Psoas muscle (tissue), 7 donors: ENCODE measurements at regions not wholly inside any gene's neighbourhood (a gene's known extent, or its start where the extent isn't known, plus 50 kb on each side); places are given as distances from the start of the nearest gene placed in this dataset.

Source experiments
- ATAC-seq, 4 donors: fragments of 200-7000 bp; cut with Tn5 transposase; one replicate each; pipeline ENCODE4 v1.9.1; 2020; ENCODE audit warnings: moderate library complexity in 3 of 4, mild to moderate bottlenecking in 2 of 4
- DNase-seq, 2 donors: peaks; one replicate each; pipeline ENCODE4 v3.0.0-alpha.2; 2020
- H3K27ac ChIP-seq: fragments of 200-600 bp; one replicate; pipeline ENCODE4 v1.8.0; 2022
- H3K27me3 ChIP-seq, 3 donors: fragments of 200-600 bp in 1 of 3; one replicate each; pipeline versions ENCODE4 v1.6.1 to v1.8.0; 2013 to 2022; ENCODE audit warnings: low read length in 2 of 3, mild to moderate bottlenecking in 2 of 3, moderate library complexity in 1 of 3; ENCODE audit not compliant: insufficient read depth in 3 of 3
- H3K36me3 ChIP-seq, 2 donors: fragments of 200-600 bp in 1 of 2; one replicate each; pipeline versions ENCODE4 v1.6.1 to v1.8.0; 2013 to 2022; ENCODE audit warnings: low read depth in 1 of 2, mild to moderate bottlenecking in 1 of 2, moderate library complexity in 1 of 2; ENCODE audit not compliant: insufficient read depth in 1 of 2
- H3K4me1 ChIP-seq: fragments of 200-600 bp; one replicate; pipeline ENCODE4 v1.8.0; 2022
- H3K4me3 ChIP-seq: fragments of 200-600 bp; one replicate; pipeline ENCODE4 v1.8.0; 2022; ENCODE audit warnings: mild to moderate bottlenecking
- H3K9me3 ChIP-seq: fragments of 200-600 bp; one replicate; pipeline ENCODE4 v1.8.0; 2022
- CTCF ChIP-seq: fragments of 200-600 bp; IDR thresholded peaks from one replicate; pipeline ENCODE4 v1.8.0; 2022; ENCODE audit warnings: antibody characterized with exemption
- WGBS, 3 donors: extraction: QIAGEN DNeasy Blood & Tissue Kit; methylation state at CpG; one replicate each; pipeline versions ENCODE4 v1.1.6 to v1.1.7; 2013; 5-methylcytosine and 5-hydroxymethylcytosine counted together
- intact Hi-C, 2 donors: fragments of 100-400 bp; cut with DNase I; formaldehyde crosslinking; loops; one replicate each; pipeline versions ENCODE4 v1.11.0 to v1.14.2; 2022
- donor health status: healthy with polysubstance abuse.
- donor health status: DM: no; HTN: no; CAD: no; lungs with moderate emphysema.
- donor health status: Bipolar disorder and iron deficiency.
- donor health status: healthy.
- donor health status: DM: yes; HTN: yes; CAD: no.
- donor health status: DM: no; HTN: no; CAD: no.
- donor health status: DM: yes; HTN: yes; CAD: no.

GRCh38 chr7:40959955-40960354, 742.9 kb downstream of the INHBA start:
- no peak for TF ChIP-seq CTCF
- Histone ChIP-seq H3K27ac (no peak overlapping the region), H3K9me3 (no peaks in the 10 kb centered on the region), H3K4me3 (no peak overlapping the region), H3K4me1 (no peaks in the 10 kb centered on the region), H3K36me3 (no peaks in the 10 kb centered on the region), H3K27me3 (no peaks in the 10 kb centered on the region)
- DNase-seq = no peak
- WGBS, 3 donors = 73 to 83% (median 75%) methylated on average over 1 of the region's 1 CpG
- intact Hi-C loops = no loop called here
- ATAC-seq = no peak

DNA sequence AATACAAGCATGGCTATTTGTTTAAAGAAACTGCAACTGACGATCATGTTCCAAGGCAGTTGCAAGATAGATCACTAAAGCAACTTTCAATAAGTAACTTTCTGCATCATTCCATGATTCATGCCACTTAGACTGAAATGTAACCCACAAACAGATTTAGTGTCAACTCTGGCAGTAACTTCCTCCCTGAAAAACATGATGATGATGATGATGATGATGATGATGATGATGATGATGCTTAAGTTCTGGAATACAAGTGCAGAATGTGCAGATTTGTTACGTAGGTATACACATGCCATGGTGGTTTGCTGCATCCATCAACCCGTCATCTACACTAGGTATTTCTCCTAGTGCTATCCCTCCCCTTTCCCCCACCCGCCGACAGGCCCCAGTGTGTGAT, 754.7 kb downstream of the INHBA start:
- no peak for TF ChIP-seq CTCF
- no peak for ATAC-seq
- no peak overlapping the region for H3K27ac ChIP-seq
- no peaks in the 10 kb centered on the region for H3K4me1 ChIP-seq
- intact Hi-C loops = no loop called here
- 92 to 97% (median 94%) methylated on average over 4 to 5 of the region's 5 CpGs for WGBS, 3 donors
- H3K9me3 ChIP-seq = peaks cover 14% of the 10 kb centered on the region
- H3K27me3 ChIP-seq = no peaks in the 10 kb centered on the region
- DNase-seq = no peak
- H3K4me3 ChIP-seq = no peak overlapping the region
- no peaks in the 10 kb centered on the region for H3K36me3 ChIP-seq

DNA sequence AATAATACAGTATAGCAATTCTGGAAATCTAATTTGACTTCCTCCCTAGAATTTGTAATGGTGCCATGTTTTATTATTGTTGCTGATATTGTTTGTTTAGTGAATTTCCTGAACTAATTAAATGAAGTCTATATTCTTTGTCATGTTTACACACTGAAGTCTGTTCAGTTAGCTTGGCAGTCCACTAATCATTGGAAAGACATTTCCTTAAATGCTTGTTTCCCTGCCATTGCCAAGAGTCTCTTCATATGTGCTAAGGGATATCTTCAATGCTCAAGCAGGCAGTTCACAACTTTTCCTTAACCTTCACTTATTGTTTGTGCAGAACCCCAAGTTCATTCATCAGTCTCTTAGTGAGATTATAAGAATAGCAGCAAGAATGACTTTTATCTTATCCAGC, 755.3 kb downstream of the INHBA start:
- intact Hi-C loops = no loop called here
- TF ChIP-seq CTCF = no peak
- no peaks in the 10 kb centered on the region for H3K4me1 ChIP-seq

GRCh38 chr7:40946549-40946948, 756.3 kb downstream of the INHBA start:
- intact Hi-C loops = no loop called here
- no peak overlapping the region for H3K27ac ChIP-seq
- H3K4me1 ChIP-seq = no peaks in the 10 kb centered on the region
- H3K27me3 ChIP-seq = no peaks in the 10 kb centered on the region
- H3K36me3 ChIP-seq = no peaks in the 10 kb centered on the region
- TF ChIP-seq CTCF = no peak
- H3K4me3 ChIP-seq = no peak overlapping the region
- 81 to 97% (median 94%) methylated on average over 1 of the region's 1 CpG for WGBS, 3 donors
- no peak for DNase-seq
- no peak for ATAC-seq
- H3K9me3 ChIP-seq = peaks cover 14% of the 10 kb centered on the region

More for the DNA sequence above, 755.3 kb downstream of the INHBA start:
- no peak for ATAC-seq
- H3K27ac ChIP-seq = no peak overlapping the region
- no peaks in the 10 kb centered on the region for H3K27me3 ChIP-seq
- DNase-seq = no peak
- peaks cover 14% of the 10 kb centered on the region for H3K9me3 ChIP-seq
- H3K4me3 ChIP-seq = no peak overlapping the region
- no peaks in the 10 kb centered on the region for H3K36me3 ChIP-seq

DNA sequence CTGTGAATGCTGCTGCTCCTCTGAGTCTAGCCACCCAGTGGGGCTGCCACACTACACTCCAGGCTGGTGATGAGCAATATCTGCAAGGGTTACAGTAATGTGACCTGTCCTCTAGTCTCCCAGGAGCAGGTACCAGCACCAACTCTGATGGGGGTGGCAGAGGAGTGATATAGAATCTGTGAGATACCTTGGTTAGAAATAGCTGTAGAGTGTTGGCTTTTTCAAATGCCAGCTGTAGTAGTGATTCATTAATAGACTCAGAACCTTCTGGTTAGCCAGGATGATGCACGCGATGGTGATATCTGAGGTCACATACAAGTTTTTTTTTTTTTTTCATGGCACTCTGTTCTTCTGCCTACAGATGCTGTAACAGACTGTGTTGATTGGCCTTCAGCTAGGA, 757.1 kb downstream of the INHBA start:
- ATAC-seq (no peak), DNase-seq (no peak)
- TF ChIP-seq CTCF = no peak
- WGBS, 3 donors = 94 to 98% (median 97%) methylated on average over 2 of the region's 2 CpGs
- Histone ChIP-seq H3K27me3 (no peaks in the 10 kb centered on the region), H3K4me1 (no peaks in the 10 kb centered on the region), H3K9me3 (peaks cover 14% of the 10 kb centered on the region), H3K27ac (no peak overlapping the region), H3K36me3 (no peaks in the 10 kb centered on the region), H3K4me3 (no peak overlapping the region)
- intact Hi-C loops = no loop called here
